VCaP (cell line): ENCODE measurements at regions not wholly inside any gene's neighbourhood (a gene's known extent, or its start where the extent isn't known, plus 50 kb on each side); places are given as distances from the start of the nearest gene placed in this dataset.

Experiments
- H3K27ac ChIP-seq: fragments of 450-650 bp; 2 replicates; pipeline ENCODE4 v1.5.1; 2017
- TF ChIP-seq, protein P1 (sequence below): fragments of 450-650 bp; conservative IDR thresholded peaks from 2 replicates; pipeline ENCODE4 v1.5.1; 2017; ENCODE audit warnings: mild to moderate bottlenecking, moderate library complexity

DNA sequence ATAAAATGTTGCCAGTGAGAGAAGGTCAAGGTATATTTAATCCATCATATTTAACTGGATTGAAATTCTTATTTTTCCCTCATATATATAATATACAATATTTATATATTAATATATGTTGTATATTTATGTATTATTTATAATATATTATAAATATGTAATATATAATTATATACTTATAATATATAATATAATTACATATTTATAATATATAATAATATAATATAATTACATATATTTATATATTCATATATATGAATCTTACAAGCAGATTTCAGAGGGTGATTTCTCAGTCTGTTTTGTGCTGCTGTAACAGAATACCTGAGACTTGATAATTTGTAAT, 52.7 kb upstream of the TLE3 start:
- TF ChIP-seq, protein P1, sequence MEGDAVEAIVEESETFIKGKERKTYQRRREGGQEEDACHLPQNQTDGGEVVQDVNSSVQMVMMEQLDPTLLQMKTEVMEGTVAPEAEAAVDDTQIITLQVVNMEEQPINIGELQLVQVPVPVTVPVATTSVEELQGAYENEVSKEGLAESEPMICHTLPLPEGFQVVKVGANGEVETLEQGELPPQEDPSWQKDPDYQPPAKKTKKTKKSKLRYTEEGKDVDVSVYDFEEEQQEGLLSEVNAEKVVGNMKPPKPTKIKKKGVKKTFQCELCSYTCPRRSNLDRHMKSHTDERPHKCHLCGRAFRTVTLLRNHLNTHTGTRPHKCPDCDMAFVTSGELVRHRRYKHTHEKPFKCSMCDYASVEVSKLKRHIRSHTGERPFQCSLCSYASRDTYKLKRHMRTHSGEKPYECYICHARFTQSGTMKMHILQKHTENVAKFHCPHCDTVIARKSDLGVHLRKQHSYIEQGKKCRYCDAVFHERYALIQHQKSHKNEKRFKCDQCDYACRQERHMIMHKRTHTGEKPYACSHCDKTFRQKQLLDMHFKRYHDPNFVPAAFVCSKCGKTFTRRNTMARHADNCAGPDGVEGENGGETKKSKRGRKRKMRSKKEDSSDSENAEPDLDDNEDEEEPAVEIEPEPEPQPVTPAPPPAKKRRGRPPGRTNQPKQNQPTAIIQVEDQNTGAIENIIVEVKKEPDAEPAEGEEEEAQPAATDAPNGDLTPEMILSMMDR, result no peak
- no peak overlapping the region for H3K27ac ChIP-seq

DNA sequence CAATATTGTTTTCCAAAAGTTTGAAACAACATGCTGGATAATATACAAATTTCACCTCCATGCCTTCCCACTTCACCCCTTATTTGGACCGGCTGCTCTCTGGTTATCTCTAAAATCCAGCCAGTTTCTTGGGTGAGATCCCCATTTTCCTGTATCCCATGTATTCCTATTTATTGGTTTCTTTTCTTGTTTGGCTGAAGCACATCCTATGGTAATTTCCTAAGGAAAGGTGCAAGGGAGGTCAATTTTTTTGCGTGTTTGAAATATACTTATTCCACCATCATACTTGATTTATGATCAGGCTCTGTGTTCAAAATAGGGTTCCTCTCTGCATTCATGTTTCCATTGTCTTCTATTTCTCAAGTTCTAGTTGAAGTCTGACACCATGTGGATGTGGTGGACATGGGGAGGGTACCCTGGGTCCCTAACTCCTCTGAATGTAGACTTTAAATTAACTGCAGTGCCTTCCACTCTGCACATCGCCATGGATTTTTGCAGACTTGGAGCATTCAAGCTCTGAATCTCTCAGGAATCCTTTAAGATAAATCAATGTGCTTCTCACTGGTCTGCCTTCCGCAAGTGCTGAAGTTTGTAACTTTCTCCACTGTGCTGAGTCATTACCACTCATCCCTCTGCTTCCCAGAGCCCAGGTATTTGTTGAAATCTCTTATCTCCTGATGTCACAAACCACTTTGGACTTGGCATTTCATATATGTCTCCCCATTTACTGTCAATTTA, 52.1 kb upstream of the TLE3 start:
- TF ChIP-seq, protein P1, result no peak
- no peak overlapping the region for H3K27ac ChIP-seq

DNA sequence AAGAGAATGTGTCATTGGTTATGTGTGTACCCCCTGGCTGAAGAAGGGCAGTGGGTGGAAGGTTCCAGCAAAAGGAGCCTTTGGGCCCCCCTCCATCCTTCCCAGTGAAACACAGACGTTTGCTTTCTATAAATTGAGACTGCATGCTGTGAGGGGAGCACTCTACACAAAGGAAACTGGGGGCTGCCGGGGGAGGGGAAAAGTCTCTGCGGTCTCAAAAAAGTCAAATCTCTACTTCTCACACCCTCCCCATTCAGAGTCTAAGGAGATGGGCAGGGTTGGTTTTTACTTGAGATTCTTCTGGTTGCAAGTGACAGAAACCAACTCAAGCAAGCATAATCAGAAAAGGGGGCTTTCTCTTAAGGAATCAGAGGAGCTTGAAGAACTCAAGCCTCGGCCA, 50.1 kb upstream of the TLE3 start:
- TF ChIP-seq, protein P1, result no peak
- no peak overlapping the region for H3K27ac ChIP-seq
